ENCODE measurements at regions not wholly inside any gene's neighbourhood (a gene's known extent, or its start where the extent isn't known, plus 50 kb on each side); places are given as distances from the start of the nearest gene placed in this dataset.

- DNase-seq = no peak
Observed at GRCh38 chr4:188573104-188573503, 433.9 kb downstream of the TRIML1 start.

- no peak for DNase-seq
Observed at GRCh38 chr4:188578657-188579056, 439.4 kb downstream of the TRIML1 start.

- no peak for DNase-seq
Observed at GRCh38 chr4:188596021-188596420, 456.8 kb downstream of the TRIML1 start.

- no peak for DNase-seq
Observed at GRCh38 chr4:188603646-188604045, 464.4 kb downstream of the TRIML1 start.

- no peak for DNase-seq
Observed at GRCh38 chr4:188606635-188607034, 467.4 kb downstream of the TRIML1 start.

- no peak for DNase-seq
Observed at GRCh38 chr4:188611143-188611542, 471.9 kb downstream of the TRIML1 start.

GRCh38 chr4:188612659-188613058, 473.4 kb downstream of the TRIML1 start:
- DNase-seq = no peak

- DNase-seq = no peak
Observed at GRCh38 chr4:188613976-188614375, 474.7 kb downstream of the TRIML1 start.

GRCh38 chr4:188619456-188620149, 480.4 kb downstream of the TRIML1 start:
- DNase-seq = no peak

GRCh38 chr4:188620608-188621007, 481.4 kb downstream of the TRIML1 start:
- no peak for DNase-seq

- DNase-seq = no peak
Observed at GRCh38 chr4:188623314-188623854, 484.1 kb downstream of the TRIML1 start.

- no peak for DNase-seq
Observed at GRCh38 chr4:188624370-188624769, 485.1 kb downstream of the TRIML1 start.

- DNase-seq = no peak
Observed at GRCh38 chr4:188627892-188628291, 488.7 kb downstream of the TRIML1 start.

- no peak for DNase-seq
Observed at GRCh38 chr4:188639479-188640100, 500.3 kb downstream of the TRIML1 start.

GRCh38 chr4:188647820-188648370, 508.7 kb downstream of the TRIML1 start:
- DNase-seq = no peak

GRCh38 chr4:188649635-188650034, 510.4 kb downstream of the TRIML1 start:
- DNase-seq = no peak

- DNase-seq = no peak
Observed at GRCh38 chr4:188650516-188650915, 511.3 kb downstream of the TRIML1 start.

GRCh38 chr4:188657365-188657764, 518.1 kb downstream of the TRIML1 start:
- DNase-seq = no peak

GRCh38 chr4:188658958-188659522, 519.8 kb downstream of the TRIML1 start:
- DNase-seq = no peak

GRCh38 chr4:188660796-188661195, 521.6 kb downstream of the TRIML1 start:
- no peak for DNase-seq

- no peak for DNase-seq
Observed at GRCh38 chr4:188661502-188661901, 522.3 kb downstream of the TRIML1 start.

- no peak for DNase-seq
Observed at GRCh38 chr4:188663369-188663768, 524.1 kb downstream of the TRIML1 start.

GRCh38 chr4:188665491-188666457, 526.5 kb downstream of the TRIML1 start:
- DNase-seq = no peak

Data from amniotic stem cell (primary cell).